Activated T-helper 1 cell treated with anti-CD3 and anti-CD28 coated beads, Interleukin-12 subunit alpha, Interleukin-12 subunit beta, Interleukin-2, Interleukin-4 antibody, amounts not matched to agents 30 ng/mL and 10 ng/mL and 1 ng/mL, durations not matched to agents 14 hours and 24 hours and 36 hours (primary cell): ENCODE measurements at regions not wholly inside any gene's neighbourhood (a gene's known extent, or its start where the extent isn't known, plus 50 kb on each side); places are given as distances from the start of the nearest gene placed in this dataset.
"Not testable (repeated sequence)": the region's sequence is repeated elsewhere in the genome, so short reads cannot be mapped to it uniquely, and the experiment has no call there.

Experiments used
- DNase-seq: peaks from one replicate; pipeline ENCODE4 v3.0.0; 2021; ENCODE audit warnings: low spot score
- H3K27ac Mint-ChIP-seq: one replicate; pipeline ENCODE4 v1.8.0; 2021; ENCODE audit warnings: mild to moderate bottlenecking, mixed read lengths
- H3K27me3 Mint-ChIP-seq: one replicate; pipeline ENCODE4 v1.8.0; 2022; ENCODE audit warnings: mild to moderate bottlenecking, moderate library complexity, mixed read lengths; ENCODE audit not compliant: insufficient read depth
- H3K36me3 Mint-ChIP-seq: one replicate; pipeline ENCODE4 v1.8.0; 2021; ENCODE audit warnings: low read depth, mixed read lengths
- H3K4me1 Mint-ChIP-seq: one replicate; pipeline ENCODE4 v1.8.0; 2021; ENCODE audit warnings: low read depth, mixed read lengths
- H3K4me3 Mint-ChIP-seq: one replicate; pipeline ENCODE4 v1.8.0; 2021; ENCODE audit warnings: mild to moderate bottlenecking, moderate library complexity, mixed read lengths
- H3K9me3 Mint-ChIP-seq: one replicate; pipeline ENCODE4 v1.8.0; 2021; ENCODE audit warnings: mixed read lengths
- intact Hi-C: fragments of 100-400 bp; cut with micrococcal nuclease; formaldehyde crosslinking; loops from one replicate; pipeline ENCODE4 v1.15.1; 2024

- not testable (repeated sequence) for H3K36me3 Mint-ChIP-seq, H3K27ac Mint-ChIP-seq
Observed at GRCh38 chr17:69685150-69685549, 270.7 kb downstream of the MAP2K6 start.

GRCh38 chr17:69690531-69690930 lies 276.0 kb downstream of the MAP2K6 start:
- H3K4me3 Mint-ChIP-seq: no peak overlapping the region
- H3K27me3 Mint-ChIP-seq: peaks cover 7% of the 10 kb centered on the region
- DNase-seq: no peak
- H3K27ac Mint-ChIP-seq: no peak overlapping the region
- H3K36me3 Mint-ChIP-seq: no peaks in the 10 kb centered on the region
- H3K4me1 Mint-ChIP-seq: no peaks in the 10 kb centered on the region
- intact Hi-C loops: no loop called here
- no peaks in the 10 kb centered on the region for H3K9me3 Mint-ChIP-seq

More at GRCh38 chr17:69685150-69685549, 270.7 kb downstream of the MAP2K6 start:
- intact Hi-C loops, DNase-seq, H3K27me3 Mint-ChIP-seq, H3K4me3 Mint-ChIP-seq, H3K9me3 Mint-ChIP-seq, H3K4me1 Mint-ChIP-seq: not testable (repeated sequence)

GRCh38 chr17:69692171-69692570 lies 277.7 kb downstream of the MAP2K6 start:
- H3K36me3 Mint-ChIP-seq: no peaks in the 10 kb centered on the region
- H3K4me3 Mint-ChIP-seq: no peak overlapping the region
- intact Hi-C loops: no loop called here
- DNase-seq: no peak
- H3K27me3 Mint-ChIP-seq: peaks cover 6% of the 10 kb centered on the region
- no peak overlapping the region for H3K27ac Mint-ChIP-seq
- no peaks in the 10 kb centered on the region for H3K4me1 Mint-ChIP-seq
- peaks cover 8% of the 10 kb centered on the region for H3K9me3 Mint-ChIP-seq

GRCh38 chr17:69695646-69696045 lies 281.1 kb downstream of the MAP2K6 start:
- H3K9me3 Mint-ChIP-seq: peaks cover 29% of the 10 kb centered on the region
- intact Hi-C loops: no loop called here

GRCh38 chr17:69696650-69697049 lies 282.2 kb downstream of the MAP2K6 start:
- H3K4me1 Mint-ChIP-seq: no peaks in the 10 kb centered on the region
- no peak overlapping the region for H3K27ac Mint-ChIP-seq
- H3K9me3 Mint-ChIP-seq: peaks cover 29% of the 10 kb centered on the region
- H3K36me3 Mint-ChIP-seq: no peaks in the 10 kb centered on the region
- no peak overlapping the region for H3K4me3 Mint-ChIP-seq
- intact Hi-C loops: no loop called here
- H3K27me3 Mint-ChIP-seq: peaks cover 6% of the 10 kb centered on the region
- DNase-seq: no peak

More at GRCh38 chr17:69695646-69696045, 281.1 kb downstream of the MAP2K6 start:
- DNase-seq: no peak
- H3K27ac Mint-ChIP-seq: no peak overlapping the region
- H3K27me3 Mint-ChIP-seq: peaks cover 6% of the 10 kb centered on the region
- H3K36me3 Mint-ChIP-seq: no peaks in the 10 kb centered on the region
- H3K4me1 Mint-ChIP-seq: no peaks in the 10 kb centered on the region
- H3K4me3 Mint-ChIP-seq: no peak overlapping the region

GRCh38 chr17:69698352-69698751 lies 283.9 kb downstream of the MAP2K6 start:
- H3K4me1 Mint-ChIP-seq, H3K4me3 Mint-ChIP-seq, H3K27ac Mint-ChIP-seq, H3K27me3 Mint-ChIP-seq, DNase-seq, H3K36me3 Mint-ChIP-seq, intact Hi-C loops: not testable (repeated sequence)
- peaks cover 29% of the 10 kb centered on the region for H3K9me3 Mint-ChIP-seq

GRCh38 chr17:69702078-69702477 lies 287.6 kb downstream of the MAP2K6 start:
- intact Hi-C loops: no loop called here
- Mint-ChIP-seq H3K36me3 (no peaks in the 10 kb centered on the region), H3K4me1 (no peaks in the 10 kb centered on the region), H3K27ac (no peak overlapping the region), H3K27me3 (no peaks in the 10 kb centered on the region), H3K4me3 (no peak overlapping the region), H3K9me3 (peaks cover 22% of the 10 kb centered on the region)
- no peak for DNase-seq

GRCh38 chr17:69703751-69704150 lies 289.3 kb downstream of the MAP2K6 start:
- no peaks in the 10 kb centered on the region for H3K36me3 Mint-ChIP-seq
- DNase-seq: no peak
- no peaks in the 10 kb centered on the region for H3K27me3 Mint-ChIP-seq
- H3K27ac Mint-ChIP-seq: no peak overlapping the region
- intact Hi-C loops: no loop called here
- no peak overlapping the region for H3K4me3 Mint-ChIP-seq
- no peaks in the 10 kb centered on the region for H3K4me1 Mint-ChIP-seq
- peaks cover 13% of the 10 kb centered on the region for H3K9me3 Mint-ChIP-seq

GRCh38 chr17:69704935-69705334 lies 290.4 kb downstream of the MAP2K6 start:
- no peaks in the 10 kb centered on the region for H3K36me3 Mint-ChIP-seq
- intact Hi-C loops: no loop called here
- H3K27me3 Mint-ChIP-seq: no peaks in the 10 kb centered on the region
- peaks cover 4% of the 10 kb centered on the region for H3K9me3 Mint-ChIP-seq
- H3K4me1 Mint-ChIP-seq: peaks cover 5% of the 10 kb centered on the region
- H3K4me3 Mint-ChIP-seq: no peak overlapping the region
- no peak for DNase-seq
- no peak overlapping the region for H3K27ac Mint-ChIP-seq

GRCh38 chr17:69706127-69706526 lies 291.6 kb downstream of the MAP2K6 start:
- Mint-ChIP-seq H3K36me3 (no peaks in the 10 kb centered on the region), H3K9me3 (no peaks in the 10 kb centered on the region)

GRCh38 chr17:69709441-69709840 lies 294.9 kb downstream of the MAP2K6 start:
- DNase-seq: no peak
- Mint-ChIP-seq H3K27me3 (no peaks in the 10 kb centered on the region), H3K36me3 (no peaks in the 10 kb centered on the region), H3K9me3 (no peaks in the 10 kb centered on the region), H3K4me3 (no peak overlapping the region), H3K27ac (no peak overlapping the region), H3K4me1 (peaks cover 5% of the 10 kb centered on the region)
- intact Hi-C loops: no loop called here

More at GRCh38 chr17:69706127-69706526, 291.6 kb downstream of the MAP2K6 start:
- intact Hi-C loops: no loop called here
- H3K27me3 Mint-ChIP-seq: no peaks in the 10 kb centered on the region
- DNase-seq: no peak
- peaks cover 5% of the 10 kb centered on the region for H3K4me1 Mint-ChIP-seq
- H3K4me3 Mint-ChIP-seq: no peak overlapping the region
- H3K27ac Mint-ChIP-seq: no peak overlapping the region

GRCh38 chr17:69710926-69711325 lies 296.4 kb downstream of the MAP2K6 start:
- DNase-seq: no peak
- Mint-ChIP-seq H3K27me3 (no peaks in the 10 kb centered on the region), H3K27ac (no peak overlapping the region), H3K9me3 (peaks cover 4% of the 10 kb centered on the region), H3K4me3 (no peak overlapping the region), H3K36me3 (no peaks in the 10 kb centered on the region), H3K4me1 (peaks cover 5% of the 10 kb centered on the region)
- intact Hi-C loops: no loop called here

- H3K9me3 Mint-ChIP-seq: peaks cover 5% of the 10 kb centered on the region
- no peaks in the 10 kb centered on the region for H3K36me3 Mint-ChIP-seq
- peaks cover 5% of the 10 kb centered on the region for H3K4me1 Mint-ChIP-seq
- no peak overlapping the region for H3K4me3 Mint-ChIP-seq
- H3K27ac Mint-ChIP-seq: no peak overlapping the region
- no peak for DNase-seq
- intact Hi-C loops: no loop called here
- no peaks in the 10 kb centered on the region for H3K27me3 Mint-ChIP-seq
Observed at GRCh38 chr17:69711541-69711940, 297.0 kb downstream of the MAP2K6 start.

- Mint-ChIP-seq H3K4me3 (no peak overlapping the region), H3K27ac (no peak overlapping the region), H3K4me1 (peaks cover 5% of the 10 kb centered on the region), H3K27me3 (no peaks in the 10 kb centered on the region), H3K36me3 (no peaks in the 10 kb centered on the region), H3K9me3 (peaks cover 5% of the 10 kb centered on the region)
- no peak for DNase-seq
- intact Hi-C loops: no loop called here
Observed at GRCh38 chr17:69712801-69713311, 298.4 kb downstream of the MAP2K6 start.
